Adipocyte (in vitro differentiated cells): ENCODE measurements at regions not wholly inside any gene's neighbourhood (a gene's known extent, or its start where the extent isn't known, plus 50 kb on each side); places are given as distances from the start of the nearest gene placed in this dataset.

ENCODE experiments used
- DNase-seq: peaks from one replicate; pipeline ENCODE4 v3.0.0-alpha.2; 2015; ENCODE audit warnings: low read depth
- H3K27me3 ChIP-seq: replicated peaks from 2 replicates; pipeline ENCODE4 v1.7.0; 2013; ENCODE audit warnings: mild to moderate bottlenecking, low read length, moderate library complexity; ENCODE audit not compliant: control insufficient read depth, insufficient read depth
- H3K36me3 ChIP-seq: 2 replicates; pipeline ENCODE4 v1.7.0; 2013; ENCODE audit warnings: low read length, mild to moderate bottlenecking, moderate library complexity; ENCODE audit not compliant: control insufficient read depth, insufficient read depth, severe bottlenecking
- H3K4me1 ChIP-seq: 2 replicates; pipeline ENCODE4 v1.7.0; 2013; ENCODE audit warnings: mild to moderate bottlenecking, low read length, moderate library complexity; ENCODE audit not compliant: control insufficient read depth, insufficient read depth
- H3K4me3 ChIP-seq: 2 replicates; pipeline ENCODE4 v1.7.0; 2013; ENCODE audit warnings: mild to moderate bottlenecking, low read length, moderate library complexity
- H3K9ac ChIP-seq: 2 replicates; pipeline ENCODE4 v1.7.0; 2013; ENCODE audit warnings: mild to moderate bottlenecking, low read length, moderate library complexity
- H3K9me3 ChIP-seq: 2 replicates; pipeline ENCODE4 v1.7.0; 2013; ENCODE audit warnings: mild to moderate bottlenecking, low read length, moderate library complexity; ENCODE audit not compliant: control insufficient read depth

DNA sequence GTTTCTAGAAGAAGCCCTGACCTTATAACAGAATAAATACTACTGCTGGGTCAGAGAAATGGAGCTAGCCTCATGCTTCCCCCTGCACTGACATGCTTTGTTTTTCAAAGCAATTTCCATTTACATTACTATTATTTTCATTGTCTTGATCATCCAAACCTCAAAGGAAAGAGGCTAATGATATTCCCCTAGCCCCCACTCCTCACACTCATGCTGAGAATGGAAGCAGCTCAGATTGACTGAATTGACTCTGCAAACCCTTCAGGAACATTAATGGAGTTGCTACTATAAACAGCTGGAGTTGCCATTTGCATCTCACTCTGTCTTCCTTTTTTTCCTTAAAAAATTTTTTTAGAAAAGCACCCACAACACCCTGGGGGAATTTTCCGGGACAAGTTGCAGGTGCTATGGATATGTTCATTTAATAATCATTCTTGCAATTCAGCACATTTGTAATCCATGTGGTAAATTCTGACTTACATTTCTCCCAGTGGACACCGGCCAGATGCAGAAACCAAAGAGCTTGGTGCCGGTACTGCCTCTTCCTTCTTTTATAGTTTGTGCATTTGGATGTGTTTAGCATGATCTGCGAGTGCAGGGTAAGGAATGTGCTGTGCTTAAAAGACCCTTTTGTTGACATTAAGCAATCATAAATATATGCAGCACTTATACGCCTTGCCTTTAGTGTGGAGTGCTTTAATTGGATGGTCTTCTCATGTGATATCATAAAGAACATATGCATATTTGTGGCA is 103.3 kb upstream of the OSR1 start:
- DNase-seq, result peak; percentile 7
- Histone ChIP-seq H3K4me3 (no peak overlapping the region), H3K36me3 (no peaks in the 10 kb centered on the region), H3K9ac (no peak overlapping the region), H3K4me1 (peaks cover 2% of the 10 kb centered on the region), H3K27me3 (no peaks in the 10 kb centered on the region), H3K9me3 (no peaks in the 10 kb centered on the region)

DNA sequence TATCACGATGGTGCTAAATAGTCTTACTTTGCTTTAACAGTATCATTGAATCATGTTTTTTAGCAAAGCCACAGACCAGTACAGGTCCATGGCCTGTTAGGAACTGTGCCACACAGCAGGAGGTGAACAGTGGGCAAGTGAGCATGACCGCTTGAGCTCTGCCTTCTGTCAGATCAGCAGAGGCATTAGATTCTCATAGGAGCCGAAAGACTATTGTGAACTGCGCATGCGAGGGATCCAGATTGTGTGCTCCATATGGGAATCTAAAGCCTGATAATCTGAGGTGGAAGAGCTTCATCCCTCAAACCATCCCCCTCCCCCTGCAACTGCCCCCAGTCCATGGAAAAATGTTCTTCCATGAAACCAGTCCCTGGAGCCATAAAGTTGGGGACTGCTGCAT is 102.3 kb upstream of the OSR1 start:
- Histone ChIP-seq H3K27me3 (no peaks in the 10 kb centered on the region), H3K36me3 (no peaks in the 10 kb centered on the region), H3K9me3 (no peaks in the 10 kb centered on the region), H3K4me1 (peaks cover 2% of the 10 kb centered on the region), H3K4me3 (no peak overlapping the region), H3K9ac (no peak overlapping the region)
- DNase-seq, result no peak

DNA sequence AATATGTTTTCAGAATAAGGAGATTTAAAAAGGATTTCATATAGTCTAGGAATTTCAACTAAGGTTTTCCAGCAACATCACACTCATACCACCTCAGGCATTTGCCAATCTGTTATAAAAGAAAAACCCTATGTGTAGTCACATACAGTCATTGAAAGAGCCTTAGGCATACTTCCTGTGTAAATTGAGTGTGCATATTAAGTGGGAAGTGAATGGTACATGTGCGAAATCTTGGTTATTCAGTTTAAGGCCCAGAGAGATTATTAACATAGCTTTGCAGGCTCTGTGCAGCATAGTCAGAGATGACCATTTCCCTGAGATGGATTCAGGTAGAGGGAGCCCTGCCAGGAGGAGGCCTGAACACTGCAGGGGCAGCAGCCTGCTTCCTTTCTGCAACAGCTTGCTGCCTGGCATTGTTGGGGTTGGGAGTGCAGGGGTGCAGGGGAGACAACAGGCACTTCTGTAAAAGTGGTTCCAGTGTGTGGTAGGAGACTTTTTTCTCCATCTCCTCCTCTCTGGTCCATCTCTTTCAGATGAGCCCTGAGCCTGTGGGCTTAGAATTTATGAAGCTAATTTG is 100.1 kb upstream of the OSR1 start:
- DNase-seq, result no peak
- Histone ChIP-seq H3K27me3 (no peaks in the 10 kb centered on the region), H3K4me1 (peaks cover 2% of the 10 kb centered on the region), H3K9ac (no peak overlapping the region), H3K4me3 (no peak overlapping the region), H3K9me3 (peaks cover 16% of the 10 kb centered on the region), H3K36me3 (no peaks in the 10 kb centered on the region)

DNA sequence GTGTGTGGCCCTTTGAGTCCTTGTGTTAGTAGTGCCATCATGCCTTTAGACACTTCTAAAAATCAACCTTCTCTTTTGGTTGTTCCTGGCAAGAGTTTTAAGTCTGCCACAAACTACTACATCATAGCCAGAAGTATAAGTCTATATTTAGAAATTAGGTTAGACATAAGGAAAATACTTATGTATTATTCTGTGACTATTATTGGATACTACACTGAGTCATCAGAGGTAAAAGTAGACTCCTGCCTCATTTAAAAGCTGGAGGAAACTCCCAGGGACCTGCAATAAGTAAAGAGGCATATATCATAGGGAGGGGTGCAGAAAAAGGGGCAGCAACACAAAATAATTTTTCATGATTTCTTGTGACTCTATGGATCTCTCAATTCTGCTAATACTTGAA is 99.4 kb upstream of the OSR1 start:
- no peak overlapping the region for H3K4me3 ChIP-seq
- peaks cover 2% of the 10 kb centered on the region for H3K4me1 ChIP-seq
- H3K36me3 ChIP-seq, result no peaks in the 10 kb centered on the region
- DNase-seq, result no peak
- H3K9ac ChIP-seq, result no peak overlapping the region
- no peaks in the 10 kb centered on the region for H3K27me3 ChIP-seq
- peaks cover 20% of the 10 kb centered on the region for H3K9me3 ChIP-seq

DNA sequence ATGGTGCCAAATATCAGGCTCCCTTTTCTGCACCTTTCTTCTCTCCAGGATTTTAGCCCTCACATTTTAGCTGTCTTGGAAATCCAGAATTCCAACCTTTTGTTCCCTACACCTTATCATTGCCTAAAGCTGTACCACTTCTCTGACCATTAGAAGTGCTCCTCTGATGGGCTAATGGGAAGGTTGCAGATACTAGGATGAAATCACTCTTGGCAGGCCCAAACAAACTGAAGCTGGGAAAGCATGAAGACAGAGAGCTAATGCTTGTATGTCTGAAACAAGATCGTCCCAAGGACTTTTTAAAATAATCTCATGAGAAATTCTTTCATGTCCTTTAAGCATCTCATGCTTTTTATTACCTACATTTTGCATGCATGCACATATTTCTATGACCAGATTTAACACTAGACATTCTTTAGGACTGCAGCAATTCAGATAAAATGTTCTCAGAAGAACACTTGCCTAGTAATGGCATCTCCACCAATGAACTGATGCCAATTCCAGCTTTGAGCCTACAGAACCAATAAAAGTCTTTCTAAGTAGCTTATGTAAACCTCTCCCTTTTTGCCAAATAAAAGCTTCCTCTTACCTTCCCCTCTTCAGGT is 98.4 kb upstream of the OSR1 start:
- Histone ChIP-seq H3K4me1 (peaks cover 2% of the 10 kb centered on the region), H3K36me3 (no peaks in the 10 kb centered on the region), H3K4me3 (no peak overlapping the region), H3K9me3 (peaks cover 20% of the 10 kb centered on the region), H3K9ac (no peak overlapping the region), H3K27me3 (no peaks in the 10 kb centered on the region)
- peak; percentile 7 for DNase-seq

DNA sequence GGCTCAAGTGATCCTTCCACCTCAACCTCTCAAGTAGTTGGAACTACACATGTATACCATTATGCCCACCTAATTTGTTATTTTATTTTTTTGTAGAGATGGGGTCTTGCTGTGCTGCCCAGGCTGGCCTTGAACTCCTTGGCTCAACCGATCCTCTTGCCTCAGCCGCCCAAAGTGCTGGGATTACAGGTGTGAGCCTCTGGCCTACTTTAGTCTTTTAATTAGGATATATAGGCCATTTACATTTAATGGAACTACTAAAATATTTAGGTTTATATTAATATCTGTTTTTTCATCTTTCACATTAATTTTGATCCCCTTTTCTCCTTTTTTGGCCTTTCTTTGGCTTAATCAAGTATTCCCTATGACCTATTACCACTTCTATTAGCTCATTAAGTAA is 95.7 kb upstream of the OSR1 start:
- peaks cover 20% of the 10 kb centered on the region for H3K9me3 ChIP-seq
- H3K4me3 ChIP-seq, result no peak overlapping the region
- H3K36me3 ChIP-seq, result no peaks in the 10 kb centered on the region
- DNase-seq, result no peak
- no peaks in the 10 kb centered on the region for H3K27me3 ChIP-seq
- H3K9ac ChIP-seq, result no peak overlapping the region
- no peaks in the 10 kb centered on the region for H3K4me1 ChIP-seq

DNA sequence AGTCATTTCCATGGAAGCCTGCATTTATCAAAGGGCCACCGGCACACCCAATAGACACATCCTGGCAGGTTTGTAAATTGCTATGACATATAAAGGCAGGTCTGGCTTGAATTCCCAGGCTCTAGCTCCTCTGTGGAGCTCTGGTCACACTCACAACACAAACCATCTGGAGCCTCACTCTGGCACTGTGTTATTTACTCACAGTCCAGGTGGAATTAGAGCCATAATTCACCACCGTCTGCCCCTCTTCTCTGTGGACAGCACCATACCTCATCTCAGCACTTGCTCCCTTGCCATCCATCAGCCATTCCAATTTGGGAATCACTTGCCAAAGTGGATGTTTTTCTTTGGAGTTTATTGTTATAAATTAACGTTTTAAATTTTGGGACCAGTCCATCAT is 84.3 kb upstream of the OSR1 start:
- DNase-seq, result no peak
- no peaks in the 10 kb centered on the region for H3K27me3 ChIP-seq
- no peak overlapping the region for H3K4me3 ChIP-seq
- no peaks in the 10 kb centered on the region for H3K4me1 ChIP-seq
- H3K9ac ChIP-seq, result no peak overlapping the region
- H3K36me3 ChIP-seq, result no peaks in the 10 kb centered on the region
- peaks cover 13% of the 10 kb centered on the region for H3K9me3 ChIP-seq

DNA sequence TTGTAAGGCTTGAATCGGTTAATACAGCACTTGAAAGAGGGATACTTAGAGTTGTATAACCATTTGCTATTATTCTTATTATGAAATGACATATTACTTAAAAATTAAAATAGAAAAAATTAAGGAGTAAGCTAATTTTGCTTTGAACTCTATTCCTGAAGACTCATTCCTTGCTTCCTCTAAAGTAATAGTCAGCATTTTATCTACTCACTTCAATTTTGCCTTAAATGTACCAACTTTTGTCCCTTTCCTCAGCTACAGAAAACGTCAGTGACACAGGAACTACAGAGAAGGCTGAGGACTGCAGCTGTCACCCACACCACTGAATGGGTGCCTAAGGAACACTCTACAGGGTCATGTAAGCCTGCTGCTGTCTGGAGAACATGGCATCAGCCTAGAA is 80.7 kb upstream of the OSR1 start:
- H3K4me3 ChIP-seq, result no peak overlapping the region
- no peak for DNase-seq
- no peaks in the 10 kb centered on the region for H3K36me3 ChIP-seq
- H3K4me1 ChIP-seq, result no peaks in the 10 kb centered on the region
- H3K27me3 ChIP-seq, result no peaks in the 10 kb centered on the region
- H3K9me3 ChIP-seq, result no peaks in the 10 kb centered on the region
- no peak overlapping the region for H3K9ac ChIP-seq

DNA sequence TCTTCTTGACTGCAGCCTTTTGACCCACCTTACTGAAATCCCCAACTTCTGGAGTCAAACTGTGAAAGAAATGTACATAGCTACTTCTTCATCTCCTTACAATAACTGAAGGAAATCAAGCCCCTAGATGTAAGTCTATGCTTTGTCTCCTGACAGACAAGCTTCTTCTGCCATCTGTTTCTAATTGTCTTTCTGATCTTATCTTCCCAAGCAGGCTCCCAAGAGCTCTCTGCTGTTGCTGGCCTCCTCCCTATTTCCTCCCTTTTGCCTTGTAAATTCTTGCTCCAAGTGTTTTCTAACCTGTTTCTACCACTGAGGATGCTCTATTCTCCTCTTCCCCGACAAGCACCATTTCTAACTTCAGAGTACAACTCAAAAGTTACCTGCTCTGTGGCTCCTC is 77.4 kb upstream of the OSR1 start:
- H3K36me3 ChIP-seq, result no peaks in the 10 kb centered on the region
- H3K4me3 ChIP-seq, result no peak overlapping the region
- no peaks in the 10 kb centered on the region for H3K9me3 ChIP-seq
- H3K4me1 ChIP-seq, result no peaks in the 10 kb centered on the region
- no peak overlapping the region for H3K9ac ChIP-seq
- DNase-seq, result peak; percentile 85
- no peaks in the 10 kb centered on the region for H3K27me3 ChIP-seq

DNA sequence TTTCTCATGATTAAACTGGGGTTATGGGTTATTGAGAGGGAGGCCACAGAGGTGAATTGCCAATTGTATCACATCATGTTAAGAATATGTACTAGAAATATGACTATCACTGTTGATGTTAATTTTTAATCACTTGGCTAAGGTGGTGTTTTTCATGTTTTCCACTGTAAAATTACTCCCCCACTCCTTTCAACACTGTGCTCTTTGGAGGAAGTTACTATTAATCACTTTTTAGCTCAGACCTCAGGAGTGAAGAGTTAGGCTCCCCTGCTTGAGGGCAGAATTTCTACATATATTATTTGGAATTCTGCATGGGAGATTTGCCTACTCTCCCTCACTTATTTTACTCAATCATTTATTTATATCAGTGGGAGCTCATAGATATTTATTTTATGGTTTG is 76.0 kb upstream of the OSR1 start:
- no peaks in the 10 kb centered on the region for H3K4me1 ChIP-seq
- H3K4me3 ChIP-seq, result no peak overlapping the region
- H3K9me3 ChIP-seq, result no peaks in the 10 kb centered on the region
- DNase-seq, result no peak
- no peak overlapping the region for H3K9ac ChIP-seq
- H3K36me3 ChIP-seq, result no peaks in the 10 kb centered on the region
- no peaks in the 10 kb centered on the region for H3K27me3 ChIP-seq

DNA sequence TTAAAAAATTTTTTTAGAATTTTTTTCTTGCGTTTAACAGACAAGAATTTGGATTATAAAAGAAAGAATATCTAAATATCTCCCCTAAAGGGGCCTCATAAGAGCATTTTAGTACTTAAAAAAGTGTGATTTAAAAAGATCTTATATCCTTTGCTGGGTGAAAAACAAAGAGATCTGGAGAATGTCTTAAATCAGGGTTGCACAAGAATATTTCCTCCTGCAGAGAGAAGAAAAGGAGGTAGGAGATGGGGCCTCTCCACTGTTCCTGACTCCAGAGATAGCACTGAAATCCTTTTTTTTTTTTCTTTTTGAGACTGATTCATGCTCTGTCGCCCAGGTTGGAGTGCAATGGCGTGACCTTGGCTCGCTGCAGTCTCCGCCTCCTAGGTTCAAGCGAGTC is 68.5 kb upstream of the OSR1 start:
- Histone ChIP-seq H3K9me3 (no peaks in the 10 kb centered on the region), H3K9ac (no peak overlapping the region), H3K4me1 (peaks cover 23% of the 10 kb centered on the region), H3K4me3 (no peak overlapping the region), H3K27me3 (no peaks in the 10 kb centered on the region), H3K36me3 (no peaks in the 10 kb centered on the region)
- peak; percentile 63 for DNase-seq
